ENCODE measurements at regions not wholly inside any gene's neighbourhood (a gene's known extent, or its start where the extent isn't known, plus 50 kb on each side); places are given as distances from the start of the nearest gene placed in this dataset.
"Not testable (repeated sequence)": the region's sequence is repeated elsewhere in the genome, so short reads cannot be mapped to it uniquely, and the experiment has no call there.

GRCh38 chr1:181226728-181227127, 138.2 kb downstream of the IER5 start:
- TF ChIP-seq ZNF513 (tag by site-specific recombination; IDR thresholded peaks at IDR 0.05); ATF2 (tag by site-specific recombination; IDR thresholded peaks at IDR 0.05; ENCODE audit: low read depth); ZBTB6 (tag by site-specific recombination; IDR thresholded peaks at IDR 0.05); ZNF785 (tag by site-specific recombination; IDR thresholded peaks at IDR 0.05); CTCF (tag by site-specific recombination; IDR thresholded peaks at IDR 0.05); ZNF555 (tag by site-specific recombination; conservative IDR thresholded peaks at IDR 0.05); ZNF10 (tag by site-specific recombination; IDR thresholded peaks at IDR 0.05); ZNF449 (tag by site-specific recombination; IDR thresholded peaks at IDR 0.05); ZNF175 (tag by site-specific recombination; IDR thresholded peaks at IDR 0.05); ZNF311 (tag by site-specific recombination; IDR thresholded peaks at IDR 0.05; ENCODE audit: borderline replicate concordance); ZNF18 (tag by site-specific recombination; IDR thresholded peaks at IDR 0.05): not testable (repeated sequence)
